Erythroblast (primary cell): ENCODE measurements at regions not wholly inside any gene's neighbourhood (a gene's known extent, or its start where the extent isn't known, plus 50 kb on each side); places are given as distances from the start of the nearest gene placed in this dataset.

Source experiments
- GATA1 ChIP-seq: IDR thresholded peaks from 2 replicates; pipeline ENCODE4 v1.6.1; 2011; ENCODE audit warnings: low read depth, mild to moderate bottlenecking, control low read depth, low read length, moderate library complexity
- POLR2A ChIP-seq: IDR thresholded peaks from 2 replicates; pipeline ENCODE4 v1.6.1; 2011; ENCODE audit warnings: mild to moderate bottlenecking, low read length

DNA sequence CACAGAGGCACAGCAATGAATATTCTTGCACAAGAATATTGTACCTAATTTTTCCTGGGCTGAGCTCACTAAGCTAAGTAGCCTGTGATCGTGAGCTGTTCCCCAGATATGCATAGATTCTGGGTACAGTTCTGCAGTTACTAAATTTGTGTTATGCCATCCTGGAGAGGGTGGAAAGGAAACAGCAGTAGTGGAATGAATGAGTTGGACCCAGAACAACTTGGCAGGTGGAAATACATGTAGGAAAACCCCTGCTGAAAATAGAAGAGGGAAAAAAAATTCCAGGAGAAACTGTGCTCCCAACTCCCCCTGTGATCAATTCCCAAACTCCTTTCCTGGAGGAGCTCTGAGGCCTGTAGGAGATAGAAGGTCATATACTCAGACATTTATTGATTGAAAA, 181.5 kb upstream of the MGAT5 start:
- TF ChIP-seq POLR2A (no peak), GATA1 (no peak)
